NK-92 treated with Interleukin-12 subunit alpha and Interleukin-12 subunit beta, amount 100 ng/mL, for 24 hours (cell line): ENCODE measurements at regions not wholly inside any gene's neighbourhood (a gene's known extent, or its start where the extent isn't known, plus 50 kb on each side); places are given as distances from the start of the nearest gene placed in this dataset.

Source experiments
- DNase-seq: peaks from one replicate; lab custom pipeline; 2025; lab: John Stamatoyannopoulos, UW

DNA sequence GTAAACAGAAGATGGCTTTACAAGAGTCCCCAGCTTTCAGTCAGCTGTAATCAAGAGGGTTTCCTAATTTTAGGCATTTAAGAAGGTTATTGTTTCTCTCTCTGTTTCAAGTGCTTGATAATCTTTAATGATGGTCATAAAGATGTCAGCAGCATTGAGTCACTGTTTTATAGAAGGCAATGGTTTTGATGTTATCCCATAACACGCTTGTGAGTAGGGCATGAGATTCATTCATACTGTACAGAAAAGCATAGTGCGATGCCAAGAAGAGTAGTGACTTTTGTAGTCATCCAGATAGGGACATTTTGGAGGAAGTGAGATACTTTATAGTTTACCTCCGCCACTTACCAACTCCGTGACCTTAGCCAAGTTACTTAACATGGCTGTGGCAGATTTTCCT is 364.2 kb upstream of the SLC10A2 start:
- no peak for DNase-seq

DNA sequence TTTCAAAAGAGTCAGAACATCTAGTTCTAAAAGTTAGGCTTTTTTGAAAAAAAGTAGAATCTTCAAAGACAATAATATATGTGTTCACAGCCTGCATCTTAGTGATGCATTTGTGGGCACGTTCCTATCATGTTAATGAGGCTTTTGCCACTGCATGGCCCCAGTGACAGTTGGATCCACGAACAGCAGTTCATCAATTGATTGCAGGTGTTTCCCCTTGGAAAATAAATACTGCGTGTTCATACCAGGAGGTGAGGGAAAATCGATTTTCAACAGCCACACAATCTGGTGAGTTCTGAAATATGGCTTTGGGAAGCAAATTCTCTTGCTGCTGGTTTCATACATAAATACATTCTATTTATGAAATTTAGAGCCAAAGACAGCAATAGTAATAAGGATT is 343.8 kb upstream of the SLC10A2 start:
- DNase-seq, result no peak

DNA sequence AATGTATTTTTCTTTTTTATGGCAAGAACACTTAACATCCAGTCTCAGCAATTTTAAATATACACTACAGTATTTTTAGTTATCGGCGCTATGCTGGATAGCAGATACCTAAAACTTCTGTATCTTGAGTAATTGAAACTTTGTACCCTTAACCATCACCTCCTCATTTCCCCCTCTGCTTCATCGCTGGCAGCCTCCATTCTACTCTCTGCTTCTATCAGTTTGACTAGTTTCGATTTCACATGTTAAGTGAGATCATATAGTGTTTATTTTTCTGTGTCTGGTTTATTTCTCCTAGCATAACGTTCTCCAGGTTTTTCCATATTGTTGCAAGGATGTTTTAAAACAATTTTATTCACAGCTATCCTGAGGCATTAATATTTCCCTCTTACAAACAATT is 340.8 kb upstream of the SLC10A2 start:
- DNase-seq, result no peak

DNA sequence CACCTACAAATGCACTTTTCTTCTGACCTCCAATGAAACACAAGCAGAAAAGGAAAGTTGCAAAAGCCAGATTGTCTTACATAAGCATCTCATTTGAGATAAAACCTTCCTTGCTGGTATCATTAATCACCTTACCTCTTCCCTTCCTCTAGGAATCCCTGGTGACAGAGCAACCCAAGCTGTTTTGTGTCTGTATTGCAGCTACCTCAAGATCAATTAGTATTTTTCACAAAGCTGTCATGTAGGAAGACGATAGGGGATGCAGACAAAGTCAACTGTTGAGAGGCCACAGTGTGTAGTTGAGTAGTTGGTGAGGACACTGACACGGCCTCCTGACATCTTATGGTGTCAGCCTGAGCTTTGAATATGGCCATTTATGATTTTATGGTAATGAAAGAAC is 339.1 kb upstream of the SLC10A2 start:
- no peak for DNase-seq

DNA sequence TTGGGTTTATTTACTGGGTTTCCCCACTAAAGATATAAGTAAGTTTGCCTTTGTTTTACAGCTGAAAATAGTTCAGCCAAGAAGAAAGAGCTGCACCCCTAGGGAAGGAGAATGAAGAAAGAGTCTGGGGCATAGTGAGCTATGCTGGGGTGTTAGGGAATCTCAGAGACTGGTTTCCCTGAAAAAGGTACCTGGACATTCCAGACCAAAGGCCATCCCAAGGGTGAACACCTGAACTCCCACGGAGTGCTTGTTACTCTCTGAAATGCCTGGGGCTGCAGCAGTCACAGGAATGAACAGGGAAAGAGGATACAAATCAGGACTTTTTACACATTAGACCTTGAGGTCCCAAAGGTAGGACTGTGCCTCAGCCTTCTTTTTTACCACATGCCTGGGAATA is 337.6 kb upstream of the SLC10A2 start:
- DNase-seq, result no peak

DNA sequence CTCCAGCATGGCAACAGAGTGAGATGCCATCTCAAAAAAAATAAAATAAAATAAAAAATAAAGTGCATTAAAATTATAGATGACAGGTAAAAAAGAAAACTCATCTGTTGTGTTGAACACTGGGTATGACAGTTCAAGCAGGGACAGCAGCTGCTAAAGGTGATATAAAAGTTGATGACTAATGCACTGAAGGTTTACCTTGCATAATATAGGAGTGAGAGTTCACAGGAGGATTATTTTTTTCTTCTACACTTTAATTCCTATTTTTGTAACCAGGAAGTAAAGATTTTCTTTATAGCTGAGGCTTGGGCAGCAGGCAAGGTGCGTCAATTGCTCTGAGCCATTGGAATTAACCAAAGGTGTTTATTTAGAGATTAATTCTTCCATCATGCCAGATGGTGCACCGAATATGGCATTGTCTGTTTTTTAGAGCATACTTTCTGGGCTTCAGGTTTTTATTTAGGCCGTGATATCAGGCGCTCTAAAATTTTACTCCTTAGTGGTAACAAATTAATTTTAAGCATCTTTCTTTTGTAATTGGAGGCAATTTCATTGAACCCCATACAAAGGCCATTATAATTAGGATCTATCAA is 337.0 kb upstream of the SLC10A2 start:
- no peak for DNase-seq

DNA sequence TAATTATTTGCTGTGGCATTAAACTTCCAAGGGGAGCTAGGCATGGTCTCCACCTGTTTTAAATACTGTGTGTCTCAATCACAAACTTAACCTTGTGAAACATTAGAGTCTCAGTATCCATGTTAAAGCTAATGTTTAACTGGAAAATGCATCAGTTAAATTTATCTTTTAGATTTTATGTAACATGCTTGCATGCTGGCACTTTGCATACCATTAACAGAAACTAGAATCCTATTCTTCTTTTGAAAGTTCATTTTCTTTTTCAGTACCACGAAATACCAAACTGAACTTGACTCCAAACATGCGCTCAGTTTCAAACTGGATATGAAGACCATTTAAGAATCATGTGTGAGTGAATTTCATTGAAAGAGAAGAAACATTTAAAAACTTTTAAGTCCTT is 328.9 kb upstream of the SLC10A2 start:
- DNase-seq, result no peak

DNA sequence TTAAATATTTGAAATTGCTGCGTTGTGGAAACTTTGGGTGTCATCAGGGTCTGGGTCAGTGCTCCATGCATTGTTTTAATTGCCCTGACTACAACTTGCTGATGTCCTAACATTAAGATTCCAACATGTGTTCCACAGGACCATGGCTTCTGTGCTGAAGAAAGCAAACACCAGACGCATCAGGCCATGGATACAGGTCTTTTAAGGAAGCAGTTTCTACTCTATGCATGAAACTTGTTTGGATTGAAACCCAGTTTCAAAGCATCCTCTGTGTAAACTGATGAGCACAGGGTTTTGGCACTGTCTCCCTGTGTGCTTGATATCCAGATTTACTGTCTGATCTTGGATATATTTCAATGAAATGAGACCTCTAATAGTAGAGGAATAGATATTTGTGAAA is 328.4 kb upstream of the SLC10A2 start:
- no peak for DNase-seq

DNA sequence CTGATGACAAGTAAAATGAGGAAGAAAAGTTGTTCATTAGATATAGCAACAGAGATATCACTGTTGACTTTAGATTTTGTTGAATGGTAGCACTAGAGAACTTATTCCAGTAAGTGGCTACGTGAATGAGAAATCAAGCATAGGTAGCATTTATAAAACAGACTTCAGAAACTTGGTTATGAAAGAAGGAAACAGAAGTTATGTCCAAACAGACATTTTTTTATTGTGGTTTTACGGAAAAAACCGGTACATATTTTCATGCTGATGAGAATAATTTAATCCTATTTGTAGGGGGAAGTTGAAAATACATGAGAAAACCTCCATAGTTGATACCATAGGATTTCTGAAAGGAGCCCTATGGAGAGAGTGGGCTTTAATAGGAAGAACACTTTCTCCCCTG is 325.7 kb upstream of the SLC10A2 start:
- no peak for DNase-seq

DNA sequence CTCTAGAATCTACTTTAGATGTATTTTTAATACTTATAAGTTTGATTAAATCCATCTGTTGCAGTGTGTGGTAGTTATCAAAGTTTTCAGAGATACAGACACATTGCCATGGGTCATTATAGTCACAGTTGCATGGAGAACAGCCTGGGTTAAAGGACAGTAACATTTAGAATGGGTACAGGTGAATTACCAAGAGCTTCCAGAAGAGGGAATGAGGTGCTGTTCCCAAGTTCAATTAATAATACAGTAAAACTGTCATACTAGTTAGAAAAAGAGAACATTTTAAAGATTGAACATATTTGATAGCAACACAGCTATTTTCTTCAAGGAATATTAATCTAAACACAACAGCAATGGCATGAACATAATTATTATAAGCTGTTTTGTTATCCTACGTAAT is 322.6 kb upstream of the SLC10A2 start:
- no peak for DNase-seq

DNA sequence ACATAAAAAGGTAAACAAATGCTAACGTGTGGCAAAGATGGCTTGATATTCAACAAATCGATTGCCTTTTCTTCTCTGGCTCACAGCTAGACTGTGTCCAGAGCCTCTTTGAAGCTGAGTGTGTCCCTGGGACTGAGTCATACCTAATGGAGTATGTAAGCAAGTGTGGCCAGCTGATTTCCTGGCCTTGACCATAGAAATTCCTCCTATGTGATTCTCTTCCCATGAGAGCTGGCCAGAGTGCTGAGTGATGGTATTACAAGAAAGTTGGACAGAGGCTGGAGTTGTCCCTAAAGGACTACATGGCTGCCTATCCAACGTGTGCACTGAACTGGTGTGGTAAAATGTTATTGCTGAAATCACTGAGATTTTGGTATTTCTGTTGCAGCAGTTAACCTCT is 320.1 kb upstream of the SLC10A2 start:
- no peak for DNase-seq

DNA sequence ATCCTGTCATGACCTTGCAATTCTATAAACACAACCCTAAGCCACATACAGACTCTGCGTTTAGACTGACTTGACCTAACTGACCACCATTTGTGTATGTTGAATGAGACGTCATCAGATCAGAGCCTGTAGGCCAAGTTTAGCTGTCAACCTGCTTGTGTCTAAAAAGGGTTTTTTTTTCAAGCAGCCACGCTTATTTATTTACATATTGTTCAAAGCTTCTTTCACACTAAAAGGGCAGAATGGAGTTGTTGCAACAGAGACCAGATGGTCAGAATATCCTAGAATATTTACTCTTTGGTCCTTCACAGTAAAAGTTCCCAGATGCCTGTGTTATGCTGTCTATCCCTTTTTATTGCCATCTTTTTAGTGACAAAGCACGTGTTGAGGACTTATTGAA is 307.7 kb upstream of the SLC10A2 start:
- DNase-seq, result no peak

DNA sequence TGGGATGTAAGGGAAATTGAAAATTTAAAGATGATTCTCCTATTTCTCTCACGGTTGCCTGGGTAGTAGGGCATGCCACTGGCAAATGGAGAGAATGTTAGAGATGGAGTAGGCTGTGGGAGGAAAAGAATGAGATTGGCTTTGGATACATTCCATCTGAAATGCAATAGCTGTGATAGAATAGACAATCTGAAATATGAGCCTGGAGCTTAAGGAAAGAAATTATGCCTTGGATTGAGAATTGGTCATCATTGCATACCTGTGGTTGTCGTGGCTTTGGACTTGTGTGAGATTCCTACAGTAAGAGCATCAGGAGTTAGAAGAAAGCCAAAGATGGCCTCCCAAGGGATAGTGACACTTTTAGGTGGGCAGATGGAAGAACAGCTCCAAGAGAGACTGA is 305.1 kb upstream of the SLC10A2 start:
- no peak for DNase-seq

DNA sequence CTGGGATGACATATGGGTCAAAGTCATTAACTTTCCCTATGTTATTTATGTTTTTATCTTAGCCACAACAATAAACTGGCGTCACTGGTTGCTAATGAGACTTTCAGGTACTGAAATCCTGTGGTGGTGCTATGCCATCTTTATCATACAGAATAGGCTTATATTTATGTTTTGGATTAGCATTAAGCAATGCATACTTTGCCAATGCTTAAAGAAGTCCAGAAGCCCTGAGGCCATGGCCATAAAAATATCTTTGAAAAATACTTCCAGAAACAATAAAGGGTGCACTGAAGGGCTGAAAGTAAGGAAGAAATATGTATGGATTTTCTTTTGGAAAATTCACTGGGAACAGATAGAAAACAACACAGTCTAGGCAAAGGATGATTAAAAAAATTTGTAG is 304.6 kb upstream of the SLC10A2 start:
- no peak for DNase-seq

DNA sequence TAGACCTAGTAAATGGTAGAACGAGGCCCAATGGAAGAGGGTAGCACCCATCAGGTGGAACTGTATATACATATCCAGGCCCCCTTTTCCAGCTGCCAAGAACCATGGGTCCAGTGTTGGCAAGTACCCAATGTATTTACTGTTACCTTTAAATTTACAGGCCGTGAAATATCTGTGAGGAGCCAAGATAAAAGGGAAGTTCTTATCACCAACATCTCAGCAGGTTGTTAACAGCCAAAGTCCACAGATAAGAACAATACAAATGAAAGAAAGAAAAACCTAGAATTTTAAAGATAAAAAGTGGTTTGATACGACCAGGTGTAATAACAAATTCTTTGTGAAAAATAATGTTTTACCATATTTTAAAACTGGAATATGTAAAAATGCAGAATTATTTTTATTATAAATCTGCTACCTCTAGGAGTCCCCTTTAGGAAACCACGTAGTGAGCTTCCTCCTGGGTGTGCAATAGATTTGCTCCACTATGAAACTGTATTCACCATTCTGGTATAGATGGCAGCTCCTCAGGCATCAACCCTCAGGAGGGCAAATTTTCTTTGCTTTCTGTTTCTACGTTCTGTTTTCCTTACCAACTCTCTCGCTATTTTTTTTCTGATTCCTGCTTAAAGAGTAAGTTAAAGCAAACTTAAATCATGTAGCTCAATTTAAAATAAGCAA is 292.2 kb upstream of the SLC10A2 start:
- DNase-seq, result no peak

DNA sequence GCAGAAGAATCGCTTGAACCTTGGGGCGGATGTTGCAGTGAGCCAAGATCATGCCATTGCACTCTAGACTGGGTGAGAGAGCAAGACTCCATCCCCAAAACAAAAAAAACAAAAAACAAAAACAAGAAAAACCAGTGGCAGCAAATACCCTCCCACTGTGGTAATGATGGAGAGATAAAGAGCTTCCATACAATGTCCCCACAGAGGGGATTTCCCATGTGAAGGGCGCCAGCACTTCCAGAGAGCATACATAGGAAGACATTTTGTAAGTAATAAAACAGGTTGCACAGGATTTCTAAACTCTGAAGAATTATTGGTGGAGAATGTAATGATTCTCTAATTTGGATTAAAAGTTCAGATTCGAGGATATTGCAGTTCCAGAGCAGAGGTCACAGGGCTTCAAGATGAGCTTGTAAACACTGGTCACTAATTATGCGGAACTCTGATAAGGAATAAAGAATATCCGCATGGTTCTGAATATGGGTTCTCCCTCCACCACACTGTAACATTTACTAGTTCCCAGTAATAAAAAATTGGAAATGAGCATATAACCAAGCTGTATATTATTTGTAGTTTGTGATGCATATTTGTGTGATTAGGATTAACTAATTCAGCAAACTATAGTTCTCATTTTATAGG is 290.1 kb upstream of the SLC10A2 start:
- no peak for DNase-seq

DNA sequence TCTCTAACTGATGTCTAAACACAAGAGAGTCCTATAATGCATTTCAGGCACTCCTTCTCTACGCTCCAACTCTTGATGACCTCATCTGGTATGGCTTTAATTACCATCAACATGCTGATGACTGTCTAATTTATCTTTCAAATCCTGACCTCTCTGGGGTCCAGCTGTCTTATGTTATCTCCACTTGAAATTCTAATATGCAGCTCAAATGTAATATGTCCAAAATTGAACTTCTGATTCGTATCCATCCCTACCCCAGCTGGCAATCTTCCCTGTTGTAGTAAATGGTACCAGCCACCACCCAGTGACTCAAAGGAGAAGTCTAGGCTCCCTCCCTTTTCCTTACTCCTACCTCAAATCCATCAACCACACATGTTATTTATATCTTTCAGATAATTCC is 288.0 kb upstream of the SLC10A2 start:
- DNase-seq, result no peak

DNA sequence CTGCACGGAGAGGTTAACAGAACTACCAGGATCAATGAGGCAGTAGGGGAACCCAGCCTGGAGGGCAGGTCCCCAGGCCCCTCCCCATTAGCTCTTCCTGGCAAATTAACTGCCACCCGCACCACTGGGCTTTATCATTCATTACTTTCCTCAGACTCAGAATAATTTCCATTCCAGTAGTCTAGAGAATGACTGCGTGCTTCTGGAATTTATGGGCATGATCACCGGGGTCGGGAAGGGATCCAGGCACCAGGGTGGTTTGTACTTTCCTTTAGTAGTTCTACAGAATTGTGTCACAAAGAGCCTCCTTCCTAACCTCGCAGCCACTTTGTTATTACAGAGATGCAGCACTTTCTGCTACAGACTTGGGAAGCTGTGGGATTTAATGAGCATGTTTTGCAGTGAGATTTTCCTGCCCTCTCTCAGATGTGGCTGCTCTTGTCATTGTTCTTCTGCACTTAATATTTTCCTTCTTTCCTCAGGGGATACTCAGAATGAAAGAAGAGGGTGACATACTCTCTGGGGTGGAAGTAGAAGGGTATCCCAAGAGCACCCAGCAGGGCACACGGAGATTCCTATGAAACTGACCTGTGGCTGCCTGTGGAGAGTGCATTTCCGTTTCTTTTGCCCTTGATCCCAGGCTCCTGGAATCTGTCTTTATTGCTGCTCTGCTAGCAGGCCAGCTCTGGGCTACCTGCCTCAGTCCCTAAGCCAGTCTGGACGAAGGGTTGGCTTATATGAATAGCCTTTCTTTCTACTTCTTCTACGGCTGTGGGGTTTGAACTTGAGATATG is 285.0 kb upstream of the SLC10A2 start:
- DNase-seq, result no peak

DNA sequence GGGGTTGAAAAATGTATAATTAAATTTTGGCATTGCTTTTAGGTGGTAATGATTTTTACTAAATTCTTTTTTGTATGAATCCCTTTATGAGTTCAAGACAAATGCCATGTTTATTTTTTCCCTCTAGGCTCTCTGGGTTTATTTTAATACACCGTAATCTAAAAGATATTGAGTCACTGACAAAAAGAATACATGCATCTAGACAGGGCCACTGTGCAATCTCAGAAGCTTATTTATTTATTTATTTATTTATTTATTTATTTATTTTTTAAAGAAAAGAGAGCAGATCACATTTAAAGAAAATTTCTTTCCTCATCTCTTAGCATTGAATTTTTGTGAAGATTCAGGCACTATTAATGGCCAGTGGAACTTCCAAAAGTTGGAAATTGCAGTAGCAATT is 283.9 kb upstream of the SLC10A2 start:
- DNase-seq, result no peak

DNA sequence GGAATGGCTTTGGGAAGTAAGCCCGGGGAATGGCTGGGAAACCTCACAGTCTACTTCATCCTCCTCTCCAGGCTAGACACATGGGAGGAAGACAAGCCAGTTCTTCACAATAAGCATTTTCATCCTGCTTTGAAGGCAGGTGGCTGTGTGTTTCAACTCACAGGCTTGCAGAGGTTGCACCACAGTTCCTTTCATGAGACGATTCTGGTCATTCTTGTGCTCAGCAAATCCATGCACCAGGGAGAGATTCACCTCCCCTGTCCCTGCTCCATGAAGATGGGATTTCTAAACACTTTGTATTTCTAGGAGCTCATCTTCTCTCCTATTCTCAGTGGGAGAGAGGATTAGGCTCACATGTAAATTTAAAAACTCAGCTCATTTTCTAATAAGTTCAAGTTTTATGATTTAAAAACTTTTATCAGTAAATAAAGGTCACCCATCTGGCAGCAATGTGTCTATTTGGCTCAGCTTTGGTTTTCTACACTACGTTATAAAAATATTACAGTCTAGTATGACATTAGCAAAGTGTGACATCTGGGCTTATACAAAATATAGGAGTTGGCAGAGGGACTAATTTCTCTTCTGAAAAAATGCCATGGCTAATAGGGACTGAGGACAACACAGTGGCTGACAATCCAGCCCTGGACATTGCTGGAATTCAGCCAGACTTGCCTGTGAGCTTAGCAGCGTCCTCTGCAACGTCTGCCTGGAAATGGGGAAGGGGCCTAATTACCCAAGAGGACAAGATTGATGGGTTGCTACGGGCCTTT is 283.2 kb upstream of the SLC10A2 start:
- DNase-seq, result no peak

DNA sequence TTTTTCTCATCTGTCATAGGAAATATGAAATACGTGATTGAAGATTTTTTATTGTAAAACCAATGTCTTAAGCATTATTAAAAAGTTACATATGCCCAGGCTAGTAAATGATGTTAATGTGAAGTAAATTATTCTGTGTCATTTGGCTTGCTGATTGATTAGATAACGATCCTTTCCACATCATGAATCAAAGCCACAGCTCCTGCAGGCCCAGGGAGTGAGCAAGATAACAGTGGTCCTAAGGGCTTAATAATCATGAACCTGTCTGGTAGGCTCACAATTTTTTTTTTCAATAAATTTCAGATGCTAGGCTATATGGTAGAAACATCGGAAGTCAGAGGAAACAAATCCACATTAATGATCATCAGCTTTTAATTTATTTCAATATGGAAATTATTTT is 269.0 kb upstream of the SLC10A2 start:
- DNase-seq, result no peak

DNA sequence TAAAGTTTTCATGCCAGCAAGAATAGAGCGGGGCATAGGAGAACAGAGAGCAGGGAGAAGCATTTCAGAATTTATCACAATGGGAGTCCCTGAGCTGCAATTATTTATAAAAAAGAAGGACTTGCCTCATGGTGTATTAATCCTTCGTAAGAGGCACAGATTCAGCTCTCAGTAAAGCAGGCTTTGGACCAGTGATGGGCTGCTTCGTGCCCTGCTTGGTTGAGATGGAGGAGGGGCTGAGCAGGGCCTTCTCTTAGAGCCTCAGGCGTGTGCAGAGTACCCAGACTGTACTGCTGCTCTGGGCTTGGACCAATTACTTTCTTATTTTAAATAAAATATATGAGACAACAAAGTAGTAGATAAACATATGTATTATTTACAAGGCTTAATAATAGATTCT is 265.7 kb upstream of the SLC10A2 start:
- no peak for DNase-seq
